ENCODE measurements at regions not wholly inside any gene's neighbourhood (a gene's known extent, or its start where the extent isn't known, plus 50 kb on each side); places are given as distances from the start of the nearest gene placed in this dataset.

DNA sequence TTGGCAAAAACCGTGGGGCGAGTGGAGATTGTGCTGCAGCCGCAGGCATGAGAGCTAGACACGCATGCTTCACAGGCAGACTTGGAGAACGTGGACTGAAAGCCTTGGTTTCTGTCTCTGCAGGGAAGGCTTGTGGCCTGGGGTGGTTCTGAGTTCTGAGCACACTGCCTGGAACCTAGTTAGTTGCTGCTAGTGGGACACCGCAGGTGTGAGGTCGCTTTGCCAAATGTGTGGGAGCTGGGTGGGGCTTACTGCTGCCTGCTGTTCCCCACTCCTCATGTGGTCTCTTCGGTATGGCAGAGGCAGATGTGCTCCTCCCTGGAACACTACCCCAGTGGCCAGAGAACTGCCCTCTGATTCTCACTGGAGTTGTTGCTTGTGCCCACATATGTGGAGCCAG is 484.0 kb downstream of the MMUT start:
- Histone ChIP-seq H3K4me1 (ENCODE audit: insufficient read depth, low read length) (no peaks in the 10 kb centered on the region), H3K4me3 (ENCODE audit: low read length in 2 of 2) (no peak overlapping the region), H3K9me3 (ENCODE audit: control insufficient read depth in 1 of 2, low read length in 2 of 2) (no peaks in the 10 kb centered on the region), H3K27me3 (ENCODE audit: insufficient read depth, low read length) (no peaks in the 10 kb centered on the region), H3K36me3 (ENCODE audit: insufficient read depth, low read length) (no peaks in the 10 kb centered on the region), H3K27ac (ENCODE audit: low read depth, low read length) (no peak overlapping the region)
- CTCF ChIA-PET (ENCODE audit: partially characterized antibody) = no interaction called here
- intact Hi-C loops (cut with micrococcal nuclease) = no loop called here
- Mint-ChIP-seq H3K9me3 (peaks cover 2 to 13% (median 3%) of the 10 kb centered on the region in 8 donors), H3K4me3 (no peak overlapping the region), H3K4me1 (no peaks in the 10 kb centered on the region), H3K27ac (no peak overlapping the region), H3K36me3 (no peaks in the 10 kb centered on the region), H3K27me3 (no peaks in the 10 kb centered on the region)
- POLR2A ChIA-PET (ENCODE audit: partially characterized antibody) = no interaction called here
- no peak for DNase-seq

- Mint-ChIP-seq H3K4me3 (no peak overlapping the region), H3K27me3 (no peaks in the 10 kb centered on the region), H3K4me1 (no peaks in the 10 kb centered on the region), H3K36me3 (no peaks in the 10 kb centered on the region), H3K9me3 (peaks cover 2 to 13% (median 3%) of the 10 kb centered on the region in 8 donors), H3K27ac (no peak overlapping the region)
- Histone ChIP-seq H3K4me3 (ENCODE audit: low read length in 2 of 2) (no peak overlapping the region), H3K27me3 (ENCODE audit: insufficient read depth, low read length) (no peaks in the 10 kb centered on the region), H3K27ac (ENCODE audit: low read depth, low read length) (no peak overlapping the region), H3K36me3 (ENCODE audit: insufficient read depth, low read length) (no peaks in the 10 kb centered on the region), H3K4me1 (ENCODE audit: insufficient read depth, low read length) (no peaks in the 10 kb centered on the region), H3K9me3 (ENCODE audit: control insufficient read depth in 1 of 2, low read length in 2 of 2) (no peaks in the 10 kb centered on the region)
- DNase-seq = no peak
- intact Hi-C loops (cut with micrococcal nuclease) = no loop called here
- ChIA-PET CTCF (ENCODE audit: partially characterized antibody) (no interaction called here), POLR2A (ENCODE audit: partially characterized antibody) (no interaction called here)
These were observed 485.0 kb downstream of the MMUT start for GRCh38 chr6:48978016-48978415.

DNA sequence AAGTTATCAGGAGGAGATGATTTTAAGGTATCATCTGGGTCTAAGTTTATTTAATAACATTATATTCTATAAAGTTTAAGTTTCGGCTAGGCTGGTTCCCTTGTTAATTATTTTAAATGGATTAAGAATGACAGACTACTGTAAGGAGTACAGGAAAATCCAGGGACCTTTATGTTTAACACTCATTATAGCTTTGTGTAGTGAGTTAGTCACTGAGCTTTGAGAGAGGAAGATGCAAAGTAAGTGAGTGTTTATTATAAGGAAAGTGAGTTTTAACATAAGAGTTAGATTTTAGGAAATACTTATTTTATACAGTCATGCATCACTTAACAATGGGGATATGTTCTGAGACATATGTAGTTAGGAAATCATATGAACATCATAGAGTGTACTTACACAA is 485.5 kb downstream of the MMUT start:
- POLR2A ChIA-PET (ENCODE audit: partially characterized antibody) = no interaction called here
- H3K36me3 Mint-ChIP-seq = no peaks in the 10 kb centered on the region

GRCh38 chr6:48973491-48973890 is 489.6 kb downstream of the MMUT start:
- H3K9me3 Mint-ChIP-seq = peaks cover 0 to 7% (median under 1%) of the 10 kb centered on the region in 8 donors
- intact Hi-C loops (cut with micrococcal nuclease) = no loop called here

More for the DNA sequence above, 485.5 kb downstream of the MMUT start:
- Histone ChIP-seq H3K27me3 (ENCODE audit: insufficient read depth, low read length) (no peaks in the 10 kb centered on the region), H3K27ac (ENCODE audit: low read depth, low read length) (no peak overlapping the region), H3K36me3 (ENCODE audit: insufficient read depth, low read length) (no peaks in the 10 kb centered on the region), H3K4me3 (ENCODE audit: low read length in 2 of 2) (no peak overlapping the region), H3K4me1 (ENCODE audit: insufficient read depth, low read length) (no peaks in the 10 kb centered on the region), H3K9me3 (ENCODE audit: control insufficient read depth in 1 of 2, low read length in 2 of 2) (no peaks in the 10 kb centered on the region)
- Mint-ChIP-seq H3K27ac (no peak overlapping the region), H3K27me3 (no peaks in the 10 kb centered on the region), H3K4me1 (no peaks in the 10 kb centered on the region), H3K9me3 (peaks cover under 1 to 13% (median 3%) of the 10 kb centered on the region in 8 donors), H3K4me3 (no peak overlapping the region)
- CTCF ChIA-PET (ENCODE audit: partially characterized antibody) = no interaction called here
- intact Hi-C loops (cut with micrococcal nuclease) = no loop called here
- no peak for DNase-seq

GRCh38 chr6:48961781-48962415 is 501.2 kb downstream of the MMUT start:
- Histone ChIP-seq H3K4me1 (ENCODE audit: insufficient read depth, low read length) (no peaks in the 10 kb centered on the region), H3K36me3 (ENCODE audit: insufficient read depth, low read length) (no peaks in the 10 kb centered on the region), H3K9me3 (ENCODE audit: control insufficient read depth in 1 of 2, low read length in 2 of 2) (no peaks in the 10 kb centered on the region), H3K27ac (ENCODE audit: low read depth, low read length) (no peak overlapping the region), H3K27me3 (ENCODE audit: insufficient read depth, low read length) (no peaks in the 10 kb centered on the region), H3K4me3 (ENCODE audit: low read length in 2 of 2) (no peak overlapping the region)
- H3K4me1 Mint-ChIP-seq = no peaks in the 10 kb centered on the region
- no peaks in the 10 kb centered on the region for H3K27me3 Mint-ChIP-seq
- no peaks in the 10 kb centered on the region for H3K36me3 Mint-ChIP-seq
- no peak overlapping the region for H3K4me3 Mint-ChIP-seq
- CTCF ChIA-PET (ENCODE audit: partially characterized antibody) = no interaction called here
- intact Hi-C loops (cut with micrococcal nuclease) = no loop called here
- POLR2A ChIA-PET (ENCODE audit: partially characterized antibody) = no interaction called here
- H3K9me3 Mint-ChIP-seq = peaks cover 0 to 13% (median 7%) of the 10 kb centered on the region in 8 donors
- no peak for DNase-seq
- H3K27ac Mint-ChIP-seq = no peak overlapping the region

More at GRCh38 chr6:48973491-48973890, 489.6 kb downstream of the MMUT start:
- H3K36me3 ChIP-seq (ENCODE audit: insufficient read depth, low read length) = no peaks in the 10 kb centered on the region
- Mint-ChIP-seq H3K27ac (no peak overlapping the region), H3K4me3 (no peak overlapping the region), H3K27me3 (no peaks in the 10 kb centered on the region), H3K4me1 (no peaks in the 10 kb centered on the region), H3K36me3 (no peaks in the 10 kb centered on the region)
- no peaks in the 10 kb centered on the region for H3K4me1 ChIP-seq (ENCODE audit: insufficient read depth, low read length)
- H3K27ac ChIP-seq (ENCODE audit: low read depth, low read length) = no peak overlapping the region
- ChIA-PET CTCF (ENCODE audit: partially characterized antibody) (no interaction called here), POLR2A (ENCODE audit: partially characterized antibody) (no interaction called here)
- no peak overlapping the region for H3K4me3 ChIP-seq (ENCODE audit: low read length in 2 of 2)
- no peak for DNase-seq
- H3K27me3 ChIP-seq (ENCODE audit: insufficient read depth, low read length) = no peaks in the 10 kb centered on the region
- H3K9me3 ChIP-seq (ENCODE audit: control insufficient read depth in 1 of 2, low read length in 2 of 2) = no peaks in the 10 kb centered on the region

DNA sequence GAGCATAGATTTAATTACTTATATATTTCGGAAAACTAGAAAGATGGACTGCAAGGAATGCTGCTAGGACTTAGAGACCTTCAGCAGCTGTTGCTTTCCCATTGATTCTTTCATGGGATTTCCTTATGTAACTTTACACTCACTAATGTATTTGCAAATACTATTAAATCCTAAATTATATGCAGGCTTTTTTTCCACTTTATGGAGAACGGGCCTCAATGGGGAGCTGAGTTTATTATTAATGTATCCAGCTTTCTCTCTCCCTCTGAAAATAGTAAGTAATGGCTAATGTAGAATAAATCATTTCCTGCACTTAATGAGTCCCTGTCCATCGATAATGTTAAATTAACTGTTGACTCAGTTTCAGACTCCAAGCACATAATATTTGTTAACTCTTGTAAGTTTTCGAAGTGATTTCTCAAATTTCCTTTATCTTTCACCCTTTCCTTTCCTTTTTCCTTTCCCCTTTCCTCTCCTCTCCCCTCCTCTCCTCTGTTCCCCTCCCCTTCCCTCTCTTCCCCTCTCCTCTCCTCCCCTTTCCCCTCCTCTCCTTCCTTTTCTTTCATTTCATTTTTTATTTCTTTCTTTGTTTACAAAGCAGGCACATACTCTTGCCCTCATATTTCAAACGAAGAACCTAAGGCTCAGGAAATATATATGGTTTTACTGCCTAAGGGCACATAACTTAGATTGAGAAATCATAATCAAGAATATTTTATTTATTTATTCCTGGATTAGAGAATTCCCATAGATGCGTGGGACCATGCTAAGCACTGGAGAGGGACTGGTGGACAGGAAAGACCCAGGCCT is 503.6 kb downstream of the MMUT start:
- intact Hi-C loops (cut with micrococcal nuclease) = no loop called here
- H3K4me1 Mint-ChIP-seq = no peaks in the 10 kb centered on the region
- H3K27me3 ChIP-seq (ENCODE audit: insufficient read depth, low read length) = no peaks in the 10 kb centered on the region
- POLR2A ChIA-PET (ENCODE audit: partially characterized antibody) = no interaction called here
- no peaks in the 10 kb centered on the region for H3K27me3 Mint-ChIP-seq
- H3K9me3 ChIP-seq (ENCODE audit: control insufficient read depth in 1 of 2, low read length in 2 of 2) = no peaks in the 10 kb centered on the region
- H3K4me1 ChIP-seq (ENCODE audit: insufficient read depth, low read length) = no peaks in the 10 kb centered on the region
- no peaks in the 10 kb centered on the region for H3K36me3 ChIP-seq (ENCODE audit: insufficient read depth, low read length)
- no peak overlapping the region for H3K27ac Mint-ChIP-seq
- no peak for DNase-seq
- H3K27ac ChIP-seq (ENCODE audit: low read depth, low read length) = no peak overlapping the region
- peaks cover 0 to 12% (median 5%) of the 10 kb centered on the region in 8 donors for H3K9me3 Mint-ChIP-seq
- no peak overlapping the region for H3K4me3 ChIP-seq (ENCODE audit: low read length in 2 of 2)
- no peaks in the 10 kb centered on the region for H3K36me3 Mint-ChIP-seq
- H3K4me3 Mint-ChIP-seq = no peak overlapping the region
- CTCF ChIA-PET (ENCODE audit: partially characterized antibody) = no interaction called here

- no peak overlapping the region for H3K27ac Mint-ChIP-seq
- no peaks in the 10 kb centered on the region for H3K4me1 ChIP-seq (ENCODE audit: insufficient read depth, low read length)
- peaks cover 0 to 8% (median 6%) of the 10 kb centered on the region in 8 donors for H3K9me3 Mint-ChIP-seq
- POLR2A ChIA-PET (ENCODE audit: partially characterized antibody) = no interaction called here
- H3K36me3 Mint-ChIP-seq = no peaks in the 10 kb centered on the region
- DNase-seq = no peak
- H3K27ac ChIP-seq (ENCODE audit: low read depth, low read length) = no peak overlapping the region
- no peak overlapping the region for H3K4me3 Mint-ChIP-seq
- H3K4me1 Mint-ChIP-seq = no peaks in the 10 kb centered on the region
- H3K36me3 ChIP-seq (ENCODE audit: insufficient read depth, low read length) = no peaks in the 10 kb centered on the region
- H3K9me3 ChIP-seq (ENCODE audit: control insufficient read depth in 1 of 2, low read length in 2 of 2) = no peaks in the 10 kb centered on the region
- no peak overlapping the region for H3K4me3 ChIP-seq (ENCODE audit: low read length in 2 of 2)
- CTCF ChIA-PET (ENCODE audit: partially characterized antibody) = no interaction called here
- no peaks in the 10 kb centered on the region for H3K27me3 Mint-ChIP-seq
- intact Hi-C loops (cut with micrococcal nuclease) = no loop called here
- no peaks in the 10 kb centered on the region for H3K27me3 ChIP-seq (ENCODE audit: insufficient read depth, low read length)
These were observed 505.3 kb downstream of the MMUT start for GRCh38 chr6:48957781-48958180.
